Heart right ventricle (tissue), 16 donors: ENCODE measurements at regions not wholly inside any gene's neighbourhood (a gene's known extent, or its start where the extent isn't known, plus 50 kb on each side); places are given as distances from the start of the nearest gene placed in this dataset.

ENCODE experiments used
- ATAC-seq, 8 donors: fragments of 200-7000 bp; cut with Tn5 transposase; one replicate each; pipeline ENCODE4 v1.9.1; 2020; ENCODE audit warnings: mild to moderate bottlenecking in 8 of 8, moderate library complexity in 8 of 8, moderate number of reproducible peaks in 1 of 8
- DNase-seq, 2 donors: peaks; one replicate each; pipeline ENCODE4 v3.0.0-alpha.2; 2020
- H3K27ac ChIP-seq, 10 donors: fragments of 200-600 bp; sonication (generic) in 2 of 10; one replicate each; pipeline versions ENCODE4 v1.5.0 to v1.8.0; 2020 to 2022; ENCODE audit warnings: mild to moderate bottlenecking in 3 of 10
- H3K27me3 ChIP-seq, 7 donors: fragments of 200-600 bp; one replicate each; pipeline ENCODE4 v1.8.0; 2021 to 2022; ENCODE audit warnings: mild to moderate bottlenecking in 2 of 7
- H3K36me3 ChIP-seq, 9 donors: fragments of 200-600 bp; sonication (generic) in 1 of 9; one replicate each; pipeline versions ENCODE4 v1.5.0 to v1.8.0; 2020 to 2022; ENCODE audit warnings: mild to moderate bottlenecking in 2 of 9
- H3K4me1 ChIP-seq, 9 donors: fragments of 200-600 bp; sonication (generic) in 1 of 9; one replicate each; pipeline versions ENCODE4 v1.5.0 to v1.8.0; 2020 to 2022; ENCODE audit warnings: mild to moderate bottlenecking in 4 of 9
- H3K4me3 ChIP-seq, 10 donors: fragments of 200-600 bp; sonication (generic) in 2 of 10; one replicate each; pipeline versions ENCODE4 v1.5.0 to v1.8.0; 2020 to 2022; ENCODE audit warnings: mild to moderate bottlenecking in 7 of 10, moderate library complexity in 2 of 10
- H3K9me3 ChIP-seq, 11 donors: fragments of 200-600 bp in 10 of 11; sonication (generic) in 2 of 11; one replicate each; pipeline versions ENCODE4 v1.5.0 to v1.8.0; 2013 to 2022; ENCODE audit warnings: mild to moderate bottlenecking in 2 of 11, control low read depth in 1 of 11, moderate library complexity in 1 of 11
- WGBS, 2 donors: extraction: QIAGEN DNeasy Blood & Tissue Kit; methylation state at CpG; one replicate each; pipeline ENCODE4 v1.1.7; 2013; ENCODE audit warnings: inconsistent platforms in 1 of 2; 5-methylcytosine and 5-hydroxymethylcytosine counted together
- intact Hi-C, 10 donors: fragments of 100-400 bp; cut with DNase I; formaldehyde crosslinking; loops; one replicate each; pipeline versions ENCODE4 v1.11.1 to v1.14.2; 2022
- TF ChIP-seq, protein P1 (sequence below), 9 donors: fragments of 200-600 bp; sonication (generic) in 2 of 9; IDR thresholded peaks; one replicate each; pipeline versions ENCODE4 v1.5.0 to v1.8.0; 2021 to 2022; ENCODE audit warnings: antibody characterized with exemption in 9 of 9, mild to moderate bottlenecking in 5 of 9, moderate library complexity in 1 of 9
- donor health status: Arrhythmogenic right ventricular cardiomyopathy.
- donor health status: ischemic (EF 13 %, LVEDD 7.1; RV severe dilation, severe dysfunction).
- donor health status: healthy with polysubstance abuse.
- donor health status: DM: no; HTN: yes; CAD: no.
- donor health status: DM: no; HTN: no; CAD: no.
- donor health status: ischemic (EF 25% LVEDD 6.9; RV normal size, moderate dysfunction).
- donor health status: ischemic (EF 25% LVEDD 5.7; RV mildly dilated, moderate dysfunction).
- donor health status: healthy.
- donor health status: DM: yes; HTN: yes; CAD: no.
- donor health status: Ischemic cardiomyopathy.
- donor health status: ischemic (EF 35%, LVEDD 5.7; RV mildly dilated, moderate dysfunction).
- donor health status: nonischemic (EF 11% LVEDD 7.7; RV severe dilation, severe dysfunction).
- donor health status: DM: yes; HTN: yes; CAD: no.
- donor health status: PGD.
- donor health status: ischemic (EF 29% LVEDD 5.4; RV normal size, mild dysfunction).
- donor health status: nonischemic (EF 23%, LVEDD 6.1; RV moderate dilation, normal function).

DNA sequence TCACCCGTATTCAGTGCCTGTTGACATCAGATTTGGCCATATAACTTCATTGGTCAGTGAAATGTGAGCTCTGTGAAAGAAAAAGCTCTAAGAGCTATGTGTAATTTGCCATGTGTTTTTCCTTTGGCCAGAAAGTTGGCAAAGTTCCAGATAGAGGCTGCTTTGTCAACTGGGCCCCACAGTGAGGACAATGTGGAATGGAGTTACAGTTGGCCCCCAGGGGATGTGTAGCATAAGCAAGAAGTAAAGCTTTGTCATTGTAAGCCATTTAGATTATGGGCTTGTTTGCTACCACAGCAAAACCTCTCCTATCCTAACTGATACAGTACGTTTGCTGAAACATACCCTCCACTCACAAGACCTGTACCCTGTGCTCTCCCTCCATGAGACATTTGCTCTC, 119.1 kb upstream of the HABP2 start:
- 61 to 91% methylated on average over 2 of the region's 2 CpGs for WGBS, 2 donors
- Histone ChIP-seq H3K36me3 (no peaks in the 10 kb centered on the region), H3K4me1 (no peaks in the 10 kb centered on the region), H3K9me3 (peaks cover 0 to 16% (median 0%) of the 10 kb centered on the region in 11 donors), H3K27ac (no peak overlapping the region), H3K4me3 (no peak overlapping the region), H3K27me3 (peaks cover 0 to 5% (median 0%) of the 10 kb centered on the region in 7 donors)
- TF ChIP-seq, protein P1, sequence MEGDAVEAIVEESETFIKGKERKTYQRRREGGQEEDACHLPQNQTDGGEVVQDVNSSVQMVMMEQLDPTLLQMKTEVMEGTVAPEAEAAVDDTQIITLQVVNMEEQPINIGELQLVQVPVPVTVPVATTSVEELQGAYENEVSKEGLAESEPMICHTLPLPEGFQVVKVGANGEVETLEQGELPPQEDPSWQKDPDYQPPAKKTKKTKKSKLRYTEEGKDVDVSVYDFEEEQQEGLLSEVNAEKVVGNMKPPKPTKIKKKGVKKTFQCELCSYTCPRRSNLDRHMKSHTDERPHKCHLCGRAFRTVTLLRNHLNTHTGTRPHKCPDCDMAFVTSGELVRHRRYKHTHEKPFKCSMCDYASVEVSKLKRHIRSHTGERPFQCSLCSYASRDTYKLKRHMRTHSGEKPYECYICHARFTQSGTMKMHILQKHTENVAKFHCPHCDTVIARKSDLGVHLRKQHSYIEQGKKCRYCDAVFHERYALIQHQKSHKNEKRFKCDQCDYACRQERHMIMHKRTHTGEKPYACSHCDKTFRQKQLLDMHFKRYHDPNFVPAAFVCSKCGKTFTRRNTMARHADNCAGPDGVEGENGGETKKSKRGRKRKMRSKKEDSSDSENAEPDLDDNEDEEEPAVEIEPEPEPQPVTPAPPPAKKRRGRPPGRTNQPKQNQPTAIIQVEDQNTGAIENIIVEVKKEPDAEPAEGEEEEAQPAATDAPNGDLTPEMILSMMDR (IDR thresholded peaks at IDR 0.05) = no peak
- DNase-seq (no peak), ATAC-seq (no peak)
- intact Hi-C loops = no loop called here

DNA sequence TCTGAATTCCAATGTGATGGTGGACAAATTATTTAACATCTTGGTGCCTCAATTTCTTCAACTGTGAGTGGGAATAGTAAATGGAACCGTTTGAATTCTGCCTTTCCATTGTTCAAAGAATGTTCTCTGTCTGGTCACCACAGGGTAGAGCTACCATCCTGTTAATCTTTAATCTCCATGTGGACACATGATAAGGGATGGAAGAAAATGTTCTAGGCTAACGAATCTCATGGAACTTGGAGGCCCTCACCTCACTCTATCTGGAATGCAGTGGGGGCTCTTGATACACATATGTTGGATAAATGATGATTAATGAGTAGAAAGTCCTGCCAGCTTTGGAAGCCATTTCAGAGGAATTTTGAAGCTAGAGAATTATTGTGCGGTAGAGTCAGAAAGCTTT, 118.5 kb upstream of the HABP2 start:
- Histone ChIP-seq H3K4me1 (no peaks in the 10 kb centered on the region), H3K27ac (no peak overlapping the region), H3K36me3 (no peaks in the 10 kb centered on the region), H3K27me3 (peaks cover 0 to 5% (median 0%) of the 10 kb centered on the region in 7 donors), H3K4me3 (no peak overlapping the region), H3K9me3 (peaks cover 0 to 16% (median 0%) of the 10 kb centered on the region in 11 donors)
- ATAC-seq (no peak), DNase-seq (no peak)
- TF ChIP-seq, protein P1 (IDR thresholded peaks at IDR 0.05) = no peak
- intact Hi-C loops = no loop called here
- WGBS, 2 donors = 74 to 82% methylated on average over 3 of the region's 3 CpGs

DNA sequence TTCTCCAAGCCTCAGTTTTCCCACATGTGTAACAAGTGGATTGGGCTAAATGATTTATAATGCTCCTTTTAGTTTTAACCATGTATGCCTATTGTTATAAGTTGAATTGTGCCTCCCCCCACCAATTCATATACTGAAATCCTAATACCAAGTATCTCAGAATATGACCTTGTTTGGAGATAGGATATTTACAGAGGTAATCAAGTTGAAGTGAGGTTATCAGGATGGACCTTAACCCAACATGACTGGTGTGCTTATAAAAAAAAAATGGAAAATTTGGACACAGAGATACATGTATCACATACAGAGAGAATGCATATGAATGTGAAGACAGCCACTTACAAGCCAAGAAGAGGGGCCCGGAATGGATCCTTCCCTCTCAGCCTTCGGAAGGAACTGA, 117.9 kb upstream of the HABP2 start:
- Histone ChIP-seq H3K27ac (no peak overlapping the region), H3K4me3 (no peak overlapping the region), H3K27me3 (peaks cover 0 to 5% (median 0%) of the 10 kb centered on the region in 7 donors), H3K4me1 (no peaks in the 10 kb centered on the region), H3K9me3 (peaks cover 0 to 16% (median 0%) of the 10 kb centered on the region in 11 donors), H3K36me3 (no peaks in the 10 kb centered on the region)
- 87 to 92% methylated on average over 2 of the region's 2 CpGs for WGBS, 2 donors
- ATAC-seq (no peak), DNase-seq (no peak)
- intact Hi-C loops = no loop called here
- TF ChIP-seq, protein P1 (IDR thresholded peaks at IDR 0.05) = no peak

DNA sequence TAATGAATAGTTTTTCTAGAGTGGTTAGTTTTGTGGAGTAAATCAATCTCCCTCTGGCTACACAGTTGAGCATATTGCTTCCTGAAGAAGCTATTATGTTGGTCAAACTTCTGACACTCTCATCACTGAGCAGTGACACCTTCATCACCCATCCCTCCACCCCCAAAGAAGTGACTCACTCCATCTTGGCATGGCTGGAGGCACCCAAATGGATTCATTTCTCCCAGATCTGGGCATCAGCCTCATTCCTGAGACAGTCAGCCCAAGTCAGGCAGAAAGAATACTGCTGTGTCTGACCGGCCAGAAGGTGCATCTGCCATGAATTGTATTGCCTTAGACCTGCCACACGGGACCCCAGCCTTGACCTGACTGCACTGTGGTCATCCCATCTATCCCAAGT, 117.0 kb upstream of the HABP2 start:
- 74 to 82% methylated on average over 2 of the region's 2 CpGs for WGBS, 2 donors
- H3K9me3 ChIP-seq = peaks cover 0 to 7% (median 0%) of the 10 kb centered on the region in 11 donors
- DNase-seq (no peak), ATAC-seq (no peak)
- intact Hi-C loops = no loop called here
- no peak overlapping the region for H3K4me3 ChIP-seq
- TF ChIP-seq, protein P1 (IDR thresholded peaks at IDR 0.05) = no peak
- no peak overlapping the region for H3K27ac ChIP-seq
- no peaks in the 10 kb centered on the region for H3K36me3 ChIP-seq
- no peaks in the 10 kb centered on the region for H3K4me1 ChIP-seq
- peaks cover 0 to 5% (median 0%) of the 10 kb centered on the region in 7 donors for H3K27me3 ChIP-seq
